ENCODE measurements at regions not wholly inside any gene's neighbourhood (a gene's known extent, or its start where the extent isn't known, plus 50 kb on each side); places are given as distances from the start of the nearest gene placed in this dataset.

- TF ChIP-seq POLR2AphosphoS5 (IDR thresholded peaks at IDR 0.05), result no peak
- TF ChIP-seq POLR2A (IDR thresholded peaks at IDR 0.05), result no peak
Observed at GRCh38 chr11:93053864-93054263, 84.4 kb downstream of the MTNR1B start.

Data from gastroesophageal sphincter (tissue), 2 donors.